Astrocyte (in vitro differentiated cells and primary cell): ENCODE measurements at regions not wholly inside any gene's neighbourhood (a gene's known extent, or its start where the extent isn't known, plus 50 kb on each side); places are given as distances from the start of the nearest gene placed in this dataset.

Source experiments
- DNase-seq: peaks from one replicate; pipeline ENCODE4 v3.0.0-alpha.2; 2010; ENCODE audit warnings: low read depth
- FAIRE-seq: peaks from 2 replicates; lab custom pipeline; 2011; peaks lifted over from hg19 to GRCh38; lab: Jason Lieb, UNC
- H2AFZ ChIP-seq: 2 replicates; pipeline ENCODE4 v1.6.0; 2012; ENCODE audit warnings: low read depth, low read length, inconsistent platforms
- H3K27ac ChIP-seq: 2 replicates; pipeline ENCODE4 v1.5.1; 2011; ENCODE audit warnings: low read depth, low read length, inconsistent platforms
- H3K27me3 ChIP-seq: 2 replicates; pipeline ENCODE4 v1.6.0; 2011; ENCODE audit warnings: low read length, inconsistent platforms; ENCODE audit not compliant: insufficient read depth
- H3K36me3 ChIP-seq: 2 replicates; pipeline ENCODE4 v1.5.1; 2011; ENCODE audit warnings: low read length, inconsistent platforms; ENCODE audit not compliant: insufficient read depth
- H3K4me1 ChIP-seq: 2 replicates; pipeline ENCODE4 v1.5.1; 2011; ENCODE audit warnings: low read length, inconsistent platforms; ENCODE audit not compliant: insufficient read depth
- H3K4me2 ChIP-seq: 2 replicates; pipeline ENCODE4 v1.6.0; 2012; ENCODE audit warnings: low read length, inconsistent platforms
- H3K4me3 ChIP-seq: 2 replicates; pipeline ENCODE4 v1.5.1; 2011; ENCODE audit warnings: low read depth, mild to moderate bottlenecking, low read length, inconsistent platforms; ENCODE audit not compliant: insufficient read depth
- H3K79me2 ChIP-seq: 2 replicates; pipeline ENCODE4 v1.6.0; 2012; ENCODE audit warnings: mild to moderate bottlenecking, low read length, inconsistent platforms; ENCODE audit not compliant: insufficient read depth
- H3K9ac ChIP-seq: 2 replicates; pipeline ENCODE4 v1.6.0; 2012; ENCODE audit warnings: mild to moderate bottlenecking, low read length, inconsistent platforms
- H3K9me3 ChIP-seq: 2 replicates; pipeline ENCODE4 v1.5.1; 2012; ENCODE audit warnings: low read depth, mild to moderate bottlenecking, low read length, inconsistent platforms; ENCODE audit not compliant: insufficient read depth
- H4K20me1 ChIP-seq: 2 replicates; pipeline ENCODE4 v1.6.0; 2012; ENCODE audit warnings: low read length, inconsistent platforms; ENCODE audit not compliant: insufficient read depth
- H3K27ac Mint-ChIP-seq: one replicate; pipeline ENCODE4 v1.8.0; 2021; ENCODE audit warnings: mild to moderate bottlenecking, mixed read lengths; ENCODE audit not compliant: unreplicated experiment
- H3K27me3 Mint-ChIP-seq: one replicate; pipeline ENCODE4 v1.8.0; 2021; ENCODE audit warnings: low read depth, mixed read lengths; ENCODE audit not compliant: unreplicated experiment
- H3K36me3 Mint-ChIP-seq: one replicate; pipeline ENCODE4 v1.8.0; 2021; ENCODE audit warnings: low read depth, mixed read lengths; ENCODE audit not compliant: unreplicated experiment
- H3K4me1 Mint-ChIP-seq: one replicate; pipeline ENCODE4 v1.8.0; 2021; ENCODE audit warnings: low read depth, mixed read lengths; ENCODE audit not compliant: unreplicated experiment
- H3K4me3 Mint-ChIP-seq: one replicate; pipeline ENCODE4 v1.8.0; 2021; ENCODE audit warnings: mild to moderate bottlenecking, moderate library complexity, mixed read lengths; ENCODE audit not compliant: unreplicated experiment
- H3K9me3 Mint-ChIP-seq: one replicate; pipeline ENCODE4 v1.8.0; 2021; ENCODE audit warnings: mild to moderate bottlenecking, mixed read lengths; ENCODE audit not compliant: unreplicated experiment
- CTCF ChIP-seq: IDR thresholded peaks from 2 replicates; pipeline ENCODE4 v1.5.1; 2011; ENCODE audit warnings: low read depth, mild to moderate bottlenecking, inconsistent platforms, low read length, moderate library complexity; ENCODE audit not compliant: insufficient read depth
- EZH2 ChIP-seq: IDR thresholded peaks from 2 replicates; pipeline ENCODE4 v1.6.1; 2012; ENCODE audit warnings: mild to moderate bottlenecking, low read length, inconsistent platforms; ENCODE audit not compliant: insufficient read depth

- TF ChIP-seq CTCF, result no peak
- no peak for TF ChIP-seq EZH2
- Mint-ChIP-seq H3K36me3 (no peaks in the 10 kb centered on the region), H3K4me3 (no peak overlapping the region), H3K4me1 (peaks cover 3% of the 10 kb centered on the region), H3K27me3 (no peaks in the 10 kb centered on the region), H3K9me3 (peaks cover 2% of the 10 kb centered on the region), H3K27ac (no peak overlapping the region)
- no peak overlapping the region for H3K4me2 ChIP-seq
- H3K4me1 ChIP-seq, result no peaks in the 10 kb centered on the region
- no peak overlapping the region for H3K4me3 ChIP-seq
- no peaks in the 10 kb centered on the region for H3K36me3 ChIP-seq
- no peaks in the 10 kb centered on the region for H3K27me3 ChIP-seq
- H3K79me2 ChIP-seq, result no peaks in the 10 kb centered on the region
- DNase-seq (no peak), FAIRE-seq (no peak)
- no peak overlapping the region for H3K9ac ChIP-seq
- no peaks in the 10 kb centered on the region for H4K20me1 ChIP-seq
- H3K9me3 ChIP-seq, result no peaks in the 10 kb centered on the region
- no peak overlapping the region for H2AFZ ChIP-seq
- H3K27ac ChIP-seq, result no peak overlapping the region
These were observed 816.1 kb upstream of the IGFBP7 start for GRCh38 chr4:57926311-57926710.

GRCh38 chr4:57924951-57925350, 814.8 kb upstream of the IGFBP7 start:
- Histone ChIP-seq H3K9ac (no peak overlapping the region), H3K27ac (no peak overlapping the region), H4K20me1 (no peaks in the 10 kb centered on the region), H3K4me1 (no peaks in the 10 kb centered on the region), H3K9me3 (no peaks in the 10 kb centered on the region), H2AFZ (no peak overlapping the region), H3K4me2 (no peak overlapping the region), H3K79me2 (no peaks in the 10 kb centered on the region), H3K4me3 (no peak overlapping the region), H3K27me3 (no peaks in the 10 kb centered on the region), H3K36me3 (no peaks in the 10 kb centered on the region)
- DNase-seq, result no peak
- Mint-ChIP-seq H3K9me3 (peaks cover 2% of the 10 kb centered on the region), H3K36me3 (no peaks in the 10 kb centered on the region), H3K27ac (no peak overlapping the region), H3K4me1 (peaks cover 3% of the 10 kb centered on the region), H3K27me3 (no peaks in the 10 kb centered on the region), H3K4me3 (no peak overlapping the region)
- no peak for TF ChIP-seq EZH2
- no peak for TF ChIP-seq CTCF
- FAIRE-seq, result no peak

GRCh38 chr4:57916479-57916878, 806.3 kb upstream of the IGFBP7 start:
- no peak for TF ChIP-seq CTCF
- no peak for TF ChIP-seq EZH2
- DNase-seq (no peak), FAIRE-seq (no peak)
- Histone ChIP-seq H3K79me2 (no peaks in the 10 kb centered on the region), H3K36me3 (no peaks in the 10 kb centered on the region), H3K4me2 (no peak overlapping the region), H3K9me3 (no peaks in the 10 kb centered on the region), H3K4me1 (no peaks in the 10 kb centered on the region), H4K20me1 (no peaks in the 10 kb centered on the region), H2AFZ (no peak overlapping the region), H3K9ac (no peak overlapping the region), H3K27me3 (no peaks in the 10 kb centered on the region), H3K27ac (no peak overlapping the region), H3K4me3 (no peak overlapping the region)
- H3K27ac Mint-ChIP-seq, result no peak overlapping the region
- peaks cover 2% of the 10 kb centered on the region for H3K9me3 Mint-ChIP-seq
- no peaks in the 10 kb centered on the region for H3K4me1 Mint-ChIP-seq
- no peak overlapping the region for H3K4me3 Mint-ChIP-seq
- H3K36me3 Mint-ChIP-seq, result no peaks in the 10 kb centered on the region
- H3K27me3 Mint-ChIP-seq, result no peaks in the 10 kb centered on the region
